GM18508 (cell line): ENCODE measurements at regions not wholly inside any gene's neighbourhood (a gene's known extent, or its start where the extent isn't known, plus 50 kb on each side); places are given as distances from the start of the nearest gene placed in this dataset.

Experiments used
- ATAC-seq: cut with Tn5 transposase; IDR thresholded peaks from one replicate; pipeline ENCODE4 v1.9.1; 2021; ENCODE audit warnings: moderate number of reproducible peaks; ENCODE audit not compliant: insufficient read depth, unreplicated experiment

GRCh38 chr10:1841759-1842158 is 104.4 kb upstream of the ADARB2 start:
- ATAC-seq = no peak

- ATAC-seq = no peak
These were observed 92.4 kb upstream of the ADARB2 start for GRCh38 chr10:1829712-1830111.

GRCh38 chr10:1824928-1825327 is 87.6 kb upstream of the ADARB2 start:
- no peak for ATAC-seq

GRCh38 chr10:1814556-1814955 is 77.2 kb upstream of the ADARB2 start:
- ATAC-seq = no peak

GRCh38 chr10:1809139-1809741 is 71.9 kb upstream of the ADARB2 start:
- ATAC-seq = no peak

- ATAC-seq = no peak
These were observed 70.6 kb upstream of the ADARB2 start for GRCh38 chr10:1807924-1808323.

- no peak for ATAC-seq
These were observed 69.9 kb upstream of the ADARB2 start for GRCh38 chr10:1807196-1807595.

GRCh38 chr10:1802413-1802812 is 65.1 kb upstream of the ADARB2 start:
- no peak for ATAC-seq

- no peak for ATAC-seq
These were observed 51.1 kb upstream of the ADARB2 start for GRCh38 chr10:1788401-1788800.
